ENCODE measurements at regions not wholly inside any gene's neighbourhood (a gene's known extent, or its start where the extent isn't known, plus 50 kb on each side); places are given as distances from the start of the nearest gene placed in this dataset.

DNA sequence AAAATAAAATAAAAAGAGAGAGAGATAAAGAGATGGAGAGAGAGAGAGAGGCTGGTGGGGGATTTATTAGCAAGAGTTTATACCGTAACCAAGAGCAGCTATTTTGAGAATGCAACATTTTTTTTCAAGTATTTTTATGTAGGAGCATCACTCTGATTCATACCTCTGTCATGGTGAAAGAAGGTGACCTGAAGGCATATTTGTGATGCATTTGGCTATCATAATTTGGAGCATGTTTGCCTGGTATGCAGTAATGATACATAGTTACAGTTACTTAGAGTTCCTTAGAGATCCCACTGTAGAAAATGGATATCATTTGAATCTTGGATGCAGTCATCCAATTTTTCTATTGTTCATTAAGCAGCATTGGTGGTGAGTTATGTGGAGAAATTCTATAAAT lies 1472.4 kb downstream of the SI start:
- TF ChIP-seq ZBTB8A (tag by site-specific recombination; IDR thresholded peaks at IDR 0.05): no peak
- TF ChIP-seq TSHZ1 (tag by site-specific recombination; IDR thresholded peaks at IDR 0.05; ENCODE audit: borderline replicate concordance): no peak
- no peak for TF ChIP-seq ZBTB21 (tag by site-specific recombination; IDR thresholded peaks at IDR 0.05)
- TF ChIP-seq ZNF621 (tag by site-specific recombination; IDR thresholded peaks at IDR 0.05): no peak
- TF ChIP-seq HOXA7 (CRISPR knock-in tag; IDR thresholded peaks at IDR 0.05; ENCODE audit: borderline replicate concordance): no peak
- TF ChIP-seq CTCF (tag by site-specific recombination; IDR thresholded peaks at IDR 0.05): no peak
- TF ChIP-seq ZNF423 (tag by site-specific recombination; IDR thresholded peaks at IDR 0.05): no peak
- TF ChIP-seq ZFP37 (tag by site-specific recombination; IDR thresholded peaks at IDR 0.05): no peak

All from HEK293 (cell line).